SK-N-DZ (cell line): ENCODE measurements at regions not wholly inside any gene's neighbourhood (a gene's known extent, or its start where the extent isn't known, plus 50 kb on each side); places are given as distances from the start of the nearest gene placed in this dataset.
"Not testable (repeated sequence)": the region's sequence is repeated elsewhere in the genome, so short reads cannot be mapped to it uniquely, and the experiment has no call there.

Experiments
- DNase-seq: peaks from one replicate; pipeline ENCODE4 v3.0.0-alpha.2; 2015; ENCODE audit warnings: low spot score

- no peak for DNase-seq
Measured at GRCh38 chr14:65834051-65834450, 421.5 kb downstream of the FUT8 start.

- no peak for DNase-seq
Measured at GRCh38 chr14:65834812-65835211, 422.3 kb downstream of the FUT8 start.

GRCh38 chr14:65835501-65835900 is 423.0 kb downstream of the FUT8 start:
- no peak for DNase-seq

DNA sequence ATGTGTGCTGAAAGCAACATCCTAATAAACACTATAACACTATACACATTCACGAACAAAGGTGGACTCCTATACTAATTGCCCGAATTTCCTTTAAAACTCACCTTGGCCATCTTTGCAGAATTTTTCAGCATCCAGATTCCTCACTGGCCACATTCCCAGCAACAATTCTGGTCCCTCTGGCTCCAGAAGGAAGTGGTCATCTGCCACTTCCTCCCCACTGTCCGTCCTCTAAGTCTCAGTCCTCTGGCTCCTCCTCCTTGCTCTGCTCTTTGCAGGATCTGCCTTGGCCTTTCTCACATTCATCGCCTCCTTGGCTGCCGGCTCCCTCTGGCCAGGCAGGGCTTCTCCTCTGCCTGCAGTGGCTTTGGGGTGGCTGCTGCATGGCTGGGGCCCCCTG is 426.0 kb downstream of the FUT8 start:
- DNase-seq, result no peak

DNA sequence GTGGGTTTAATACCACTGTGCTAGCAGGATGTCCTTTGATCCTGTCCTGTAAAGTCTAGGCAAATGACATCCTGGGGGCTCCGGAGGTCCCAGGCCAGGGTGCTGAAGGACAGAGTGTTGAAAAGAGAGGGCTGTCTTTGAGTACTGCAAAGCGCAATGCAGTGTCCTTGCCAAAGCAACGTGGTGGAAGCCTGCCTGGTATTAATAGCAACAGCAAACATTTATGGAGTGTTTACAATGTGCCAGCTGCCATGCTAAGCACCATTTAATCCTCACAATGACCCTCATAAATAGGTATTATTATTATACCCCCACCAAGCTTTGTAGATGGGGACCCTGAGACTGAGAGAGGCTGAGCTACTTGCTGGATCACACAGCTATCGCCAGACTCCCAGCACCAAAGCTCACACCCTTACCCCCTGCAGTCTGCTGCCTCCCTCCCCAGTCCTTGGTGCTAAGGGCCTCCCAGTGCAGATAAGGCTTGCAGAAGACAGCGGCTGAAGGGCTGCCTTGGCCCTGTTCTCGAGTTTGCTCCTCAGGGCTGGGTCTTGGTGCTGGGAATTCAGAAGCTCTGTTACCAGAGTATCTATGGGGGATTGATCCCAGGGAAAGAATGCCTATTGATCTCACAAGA is 427.7 kb downstream of the FUT8 start:
- DNase-seq, result no peak

DNA sequence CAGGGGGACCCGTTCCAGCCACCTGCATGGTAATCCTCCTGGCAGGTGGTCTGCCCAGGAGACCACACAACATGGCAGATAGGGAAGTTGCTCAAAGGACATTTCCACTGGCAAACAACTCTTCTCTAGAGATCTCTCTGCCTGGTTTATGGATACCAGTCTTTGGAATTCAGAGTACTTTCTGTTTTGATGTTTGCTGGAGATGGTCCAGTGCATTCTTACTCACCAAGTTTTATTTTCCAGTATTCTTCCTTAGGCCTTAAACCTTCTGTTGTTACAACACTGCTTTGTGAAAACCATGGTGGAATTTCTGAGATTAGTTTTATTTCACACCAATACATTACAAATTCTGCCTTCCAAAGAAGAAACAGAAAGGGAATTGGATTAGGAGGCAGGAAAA is 428.3 kb downstream of the FUT8 start:
- no peak for DNase-seq

- no peak for DNase-seq
Measured at GRCh38 chr14:65846196-65846868, 433.8 kb downstream of the FUT8 start.

DNA sequence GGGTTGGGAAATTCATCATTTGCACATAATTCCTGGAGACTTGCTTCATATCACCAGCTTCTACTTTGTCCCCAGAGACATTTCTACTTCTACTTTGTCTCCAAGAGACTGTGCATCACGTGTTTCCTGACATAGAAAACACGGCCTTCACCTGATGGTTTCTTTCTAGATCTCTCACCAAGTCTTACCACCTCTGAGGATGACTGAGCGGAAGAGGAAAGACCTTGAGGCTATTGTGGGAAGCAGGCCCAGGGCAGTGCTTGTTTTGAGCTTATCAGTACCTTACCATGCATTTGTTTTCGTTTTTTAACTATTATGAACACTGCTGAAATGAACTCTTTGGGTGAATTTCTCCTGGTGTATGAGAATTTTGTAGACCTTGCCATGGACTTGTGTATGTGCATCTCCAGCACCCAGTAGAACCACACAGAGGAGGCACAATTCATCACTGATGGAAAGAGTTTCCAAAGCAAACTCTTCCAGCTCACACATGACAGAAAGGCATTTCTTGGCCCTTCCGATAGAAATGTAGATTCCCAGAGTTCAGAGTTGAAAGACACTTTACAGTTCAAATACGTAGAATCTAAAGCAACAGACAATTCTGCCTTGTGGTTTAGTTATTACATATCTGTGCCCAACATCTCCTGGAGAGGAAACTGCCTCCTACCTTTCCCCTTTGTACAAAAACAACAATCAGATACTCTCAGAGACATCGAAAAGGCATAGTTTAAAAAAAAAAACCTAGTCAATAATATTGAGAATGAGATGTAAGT is 434.7 kb downstream of the FUT8 start:
- no peak for DNase-seq

DNA sequence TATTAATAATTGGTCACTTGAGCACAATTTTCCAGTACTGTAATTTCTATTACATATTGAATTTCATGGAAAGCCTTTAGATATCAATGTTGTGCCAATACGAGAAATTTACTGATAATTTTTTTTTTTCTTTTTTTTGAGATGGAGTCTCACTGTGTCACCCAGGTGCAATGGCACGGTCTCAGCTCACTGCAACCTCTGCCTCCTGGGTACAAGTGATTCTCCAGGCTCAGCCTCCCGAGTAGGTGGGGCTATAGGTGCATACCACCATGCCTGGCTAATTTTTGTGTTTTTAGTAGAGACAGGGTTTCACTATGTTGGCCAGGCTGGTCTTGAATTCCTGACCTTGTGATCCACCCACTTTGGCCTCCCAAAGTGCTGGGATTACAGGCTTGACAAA is 435.4 kb downstream of the FUT8 start:
- not testable (repeated sequence) for DNase-seq

DNA sequence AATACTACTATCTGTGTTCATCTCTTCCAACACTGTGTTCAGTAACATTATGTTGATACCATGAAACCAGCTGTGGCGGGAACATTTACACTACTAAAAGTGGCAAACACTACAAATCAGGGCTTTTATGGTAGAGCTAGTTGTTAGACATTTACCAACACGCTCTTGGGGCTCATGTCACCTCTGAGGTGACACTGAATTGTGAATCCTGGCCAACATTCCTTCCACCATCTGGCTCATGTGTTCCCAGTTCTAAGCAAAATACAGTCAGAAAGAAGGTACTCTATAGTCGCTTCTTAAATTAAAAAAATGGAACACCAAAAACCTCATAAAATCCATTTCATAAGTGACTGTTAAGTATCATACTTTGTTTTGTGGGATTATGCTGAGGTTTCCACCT is 436.6 kb downstream of the FUT8 start:
- no peak for DNase-seq

DNA sequence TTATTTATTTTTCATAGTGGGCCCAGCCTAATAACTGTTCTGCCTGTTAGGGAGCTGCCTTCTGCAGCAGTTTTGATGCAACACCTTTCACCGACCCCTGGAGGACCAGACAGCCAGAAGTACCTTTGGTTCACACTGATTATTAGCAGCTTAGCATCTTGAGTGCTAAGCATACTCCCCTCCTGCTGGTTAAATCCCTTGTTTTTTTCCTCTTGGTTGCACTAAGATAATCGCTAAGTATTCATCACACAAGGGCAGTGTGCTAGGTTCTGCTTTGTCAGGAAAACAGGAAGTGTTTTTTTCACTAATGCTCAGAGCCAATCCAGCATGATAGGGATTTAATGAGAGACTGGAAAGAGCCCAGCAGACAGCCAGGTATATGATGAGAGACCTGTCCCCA is 437.0 kb downstream of the FUT8 start:
- DNase-seq, result no peak

DNA sequence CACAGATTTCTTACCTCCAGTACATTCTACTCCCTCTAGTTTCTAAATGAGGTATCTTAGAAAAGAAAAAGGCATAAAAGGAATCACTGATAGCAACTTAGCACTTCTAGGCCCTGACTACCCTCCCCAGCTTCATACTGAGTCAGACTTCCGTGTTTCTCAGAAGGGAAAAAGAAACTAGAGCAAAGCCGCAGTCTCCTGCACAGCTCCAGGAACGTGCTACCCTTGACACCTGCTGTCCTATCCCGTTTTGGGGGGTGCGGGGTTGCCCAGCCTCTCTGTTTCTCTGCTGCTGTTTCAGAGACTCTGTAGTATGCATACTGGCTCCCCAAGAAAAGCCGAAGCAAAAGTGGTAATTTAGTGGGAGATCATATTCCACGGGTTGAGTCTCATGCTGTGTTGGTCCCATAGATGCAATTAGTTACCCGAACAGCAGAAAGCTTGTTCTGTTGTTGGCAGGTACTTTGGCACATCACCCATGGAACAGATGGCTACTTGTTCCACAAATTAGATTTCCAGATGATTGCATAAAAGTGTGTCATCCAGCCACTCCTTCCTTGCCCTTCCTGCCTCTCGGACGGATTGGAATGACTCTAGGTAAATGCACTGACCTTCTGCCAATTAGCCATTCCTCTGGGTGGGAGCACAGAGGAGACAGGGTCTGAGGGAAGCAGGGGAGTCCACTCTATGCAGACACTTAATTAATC is 438.1 kb downstream of the FUT8 start:
- DNase-seq, result peak; percentile 29

DNA sequence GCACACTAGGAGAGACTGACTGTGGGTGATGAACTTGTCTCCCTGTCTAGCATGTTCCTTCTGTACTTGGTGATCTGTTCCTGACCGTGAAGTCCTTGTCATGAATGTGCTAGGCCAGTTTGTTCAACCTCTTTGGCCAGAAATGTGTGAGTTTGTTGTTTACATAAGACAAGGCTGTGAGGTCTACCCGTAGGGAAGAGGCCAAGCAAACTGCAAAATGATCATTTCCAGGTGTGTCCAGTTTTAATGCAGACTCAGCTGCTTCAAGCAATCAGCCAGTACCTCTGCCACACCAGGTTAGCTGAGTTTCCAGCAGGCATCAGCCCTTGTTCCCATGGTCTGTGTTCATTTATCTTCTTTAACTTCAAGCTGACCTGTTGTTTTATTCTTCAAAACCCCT is 440.2 kb downstream of the FUT8 start:
- no peak for DNase-seq

GRCh38 chr14:65853407-65853955 is 441.0 kb downstream of the FUT8 start:
- DNase-seq, result no peak

DNA sequence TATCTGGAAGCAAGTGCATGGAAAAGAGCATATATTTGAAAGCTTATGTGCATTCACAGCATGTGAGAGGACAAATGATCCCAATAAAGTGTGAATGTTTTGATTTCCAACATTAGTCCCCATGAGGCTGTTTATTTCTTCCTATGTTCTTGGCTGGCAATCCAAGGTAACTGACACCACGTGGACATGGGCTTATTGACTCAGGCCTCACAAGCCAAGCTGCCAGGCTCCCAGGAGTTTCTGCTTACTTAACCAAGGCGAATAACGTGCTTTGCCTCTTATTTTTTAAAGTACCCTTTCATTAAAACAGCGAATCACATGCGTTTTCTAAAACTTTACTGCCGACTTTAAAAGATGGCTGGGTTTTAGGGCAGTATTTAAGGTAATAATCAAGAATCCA is 441.7 kb downstream of the FUT8 start:
- no peak for DNase-seq

DNA sequence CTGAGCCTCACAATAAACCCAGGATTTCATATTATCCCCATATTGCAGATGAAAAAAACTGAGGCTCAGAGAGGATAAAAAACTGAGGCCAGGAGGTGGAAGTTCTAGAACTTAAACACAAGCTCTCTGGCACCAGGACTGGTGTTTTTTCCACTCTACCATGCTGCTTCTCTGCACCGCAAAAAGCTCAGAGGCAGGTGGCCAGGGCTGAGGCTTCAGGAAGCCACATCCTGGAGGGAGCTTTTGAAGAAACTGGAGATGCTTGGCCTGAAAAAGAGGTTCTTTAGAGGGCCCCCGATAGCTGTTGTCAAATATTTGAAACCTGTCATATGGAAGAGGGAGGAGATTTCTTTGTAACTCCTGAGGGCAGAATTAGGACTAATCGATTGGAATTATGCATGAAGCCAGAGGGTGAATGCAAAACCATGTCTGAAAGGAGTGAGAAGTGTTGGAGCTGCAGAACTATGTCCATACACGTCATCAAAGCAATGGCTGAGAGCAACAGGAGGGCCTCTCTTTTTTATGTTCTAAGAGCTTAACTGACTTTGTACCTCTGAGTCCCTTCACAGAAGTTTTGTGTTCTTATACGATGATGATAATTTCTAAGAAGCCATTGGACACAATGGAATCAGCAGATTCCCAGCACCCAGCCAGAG is 448.6 kb downstream of the FUT8 start:
- DNase-seq, result no peak

DNA sequence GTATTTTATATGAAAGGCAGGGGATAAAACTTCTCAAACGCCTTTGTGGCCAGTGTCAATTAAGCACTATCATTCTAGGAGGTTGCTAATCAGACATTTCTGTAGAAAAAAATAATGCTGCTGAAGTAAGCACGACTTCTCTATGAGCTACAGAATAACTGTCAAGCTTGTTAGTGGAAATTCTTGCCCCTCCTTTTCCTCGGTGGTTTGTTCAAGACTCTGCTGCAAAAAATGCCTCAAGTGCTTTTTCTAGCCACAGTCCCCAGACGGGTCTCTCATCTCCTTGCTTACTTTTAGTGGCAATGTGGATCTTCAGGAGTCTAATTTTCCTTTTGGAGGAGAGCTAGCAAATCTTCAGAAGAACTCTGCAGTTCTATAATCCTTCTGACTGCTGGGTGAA is 452.0 kb downstream of the FUT8 start:
- DNase-seq, result no peak

DNA sequence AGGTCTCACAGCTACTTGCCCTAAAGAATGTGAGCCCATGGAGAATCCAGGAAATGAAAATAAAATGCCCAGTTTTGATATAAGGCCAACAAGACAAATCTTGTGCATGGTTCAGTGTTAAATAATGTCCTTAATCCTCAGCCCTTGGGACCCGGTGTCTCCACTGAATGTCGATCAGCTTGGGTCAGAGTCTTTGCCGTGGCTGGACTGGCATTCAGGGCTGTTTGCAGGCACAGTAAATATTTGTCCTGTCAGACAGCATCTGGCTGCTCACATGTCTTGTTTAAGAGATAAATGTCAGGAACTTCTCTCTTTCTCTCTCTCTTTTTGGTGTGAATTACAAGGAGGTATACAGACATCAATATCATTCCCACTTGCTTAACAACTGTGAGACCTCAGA is 452.5 kb downstream of the FUT8 start:
- DNase-seq, result no peak

- no peak for DNase-seq
Measured at GRCh38 chr14:65866448-65866847, 453.9 kb downstream of the FUT8 start.

- no peak for DNase-seq
Measured at GRCh38 chr14:65866886-65867285, 454.4 kb downstream of the FUT8 start.

GRCh38 chr14:65867333-65867732 is 454.8 kb downstream of the FUT8 start:
- no peak for DNase-seq
